Testis (tissue), 2 donors: ENCODE measurements at regions not wholly inside any gene's neighbourhood (a gene's known extent, or its start where the extent isn't known, plus 50 kb on each side); places are given as distances from the start of the nearest gene placed in this dataset.

Source experiments
- DNase-seq: peaks from one replicate; pipeline ENCODE4 v3.0.0-alpha.2; 2019
- H3K27ac ChIP-seq, 2 donors: fragments of 200-600 bp; sonication (generic); one replicate each; pipeline ENCODE4 v1.5.1; 2019
- H3K27me3 ChIP-seq: fragments of 200-600 bp; sonication (generic); one replicate; pipeline ENCODE4 v1.5.1; 2019
- H3K36me3 ChIP-seq: fragments of 200-600 bp; sonication (generic); one replicate; pipeline ENCODE4 v1.5.1; 2017; ENCODE audit warnings: low read depth; ENCODE audit errors: missing control alignments
- H3K4me1 ChIP-seq: fragments of 200-600 bp; sonication (generic); one replicate; pipeline ENCODE4 v1.5.1; 2019
- H3K4me3 ChIP-seq, 2 donors: fragments of 200-600 bp; sonication (generic); one replicate each; pipeline ENCODE4 v1.5.1; 2017 to 2019
- H3K9me3 ChIP-seq: fragments of 200-600 bp; sonication (generic); one replicate; pipeline ENCODE4 v1.5.1; 2017
- CTCF ChIP-seq, 3 experiments: fragments of 450-650 bp in 2 of 3; fragments of 200-600 bp in 1 of 3; sonication (generic) in 1 of 3; IDR thresholded peaks; one replicate each; pipeline ENCODE4 v1.5.1; 2016 to 2019; ENCODE audit warnings: antibody characterized with exemption in 3 of 3, mild to moderate bottlenecking in 2 of 3, moderate library complexity in 1 of 3
- POLR2A ChIP-seq: fragments of 450-650 bp; IDR thresholded peaks from one replicate; pipeline ENCODE4 v1.6.1; 2017; ENCODE audit warnings: antibody characterized with exemption, mild to moderate bottlenecking, moderate library complexity
- whole genome bisulfite sequencing, 2 donors: methylation state at CpG; one replicate each; pipeline ENCODE4 v1.1.5; 2018; 5-methylcytosine and 5-hydroxymethylcytosine counted together
- intact Hi-C: fragments of 100-400 bp; cut with DNase I; formaldehyde crosslinking; loops from one replicate; pipeline ENCODE4 v1.15.1; 2023; ENCODE audit warnings: low total_unique reads

GRCh38 chr15:62975515-62975914, 67.0 kb upstream of the TPM1 start:
- Histone ChIP-seq H3K4me1 (no peaks in the 10 kb centered on the region), H3K9me3 (no peaks in the 10 kb centered on the region), H3K27me3 (no peaks in the 10 kb centered on the region), H3K36me3 (no peaks in the 10 kb centered on the region), H3K27ac (no peak overlapping the region), H3K4me3 (no peak overlapping the region)
- WGBS, 2 donors, result 67 to 68% methylated on average over 8 of the region's 8 CpGs
- intact Hi-C loops, result no loop called here
- no peak for DNase-seq
- TF ChIP-seq POLR2A, result no peak
- TF ChIP-seq CTCF (IDR thresholded peaks at IDR 0.05), result no peak

- intact Hi-C loops, result no loop called here
Observed at GRCh38 chr15:62976301-62976881, 66.2 kb upstream of the TPM1 start.

GRCh38 chr15:62977952-62978811, 64.4 kb upstream of the TPM1 start:
- WGBS, 2 donors, result 78 to 92% methylated on average over 8 of the region's 8 CpGs
- no peak overlapping the region for H3K27ac ChIP-seq
- TF ChIP-seq CTCF (IDR thresholded peaks at IDR 0.05), result no peak
- no peak for TF ChIP-seq POLR2A
- no peak for DNase-seq
- no peaks in the 10 kb centered on the region for H3K4me1 ChIP-seq
- intact Hi-C loops, result no loop called here
- H3K9me3 ChIP-seq, result no peaks in the 10 kb centered on the region
- H3K27me3 ChIP-seq, result no peaks in the 10 kb centered on the region
- no peak overlapping the region for H3K4me3 ChIP-seq
- no peaks in the 10 kb centered on the region for H3K36me3 ChIP-seq

More at GRCh38 chr15:62976301-62976881, 66.2 kb upstream of the TPM1 start:
- no peaks in the 10 kb centered on the region for H3K36me3 ChIP-seq
- no peaks in the 10 kb centered on the region for H3K4me1 ChIP-seq
- H3K27ac ChIP-seq, result no peak overlapping the region
- H3K9me3 ChIP-seq, result no peaks in the 10 kb centered on the region
- no peaks in the 10 kb centered on the region for H3K27me3 ChIP-seq
- 51 to 56% methylated on average over 2 of the region's 2 CpGs for WGBS, 2 donors
- no peak for DNase-seq
- no peak overlapping the region for H3K4me3 ChIP-seq
- TF ChIP-seq POLR2A (no peak), CTCF (IDR thresholded peaks at IDR 0.05) (no peak)

GRCh38 chr15:62979252-62979651, 63.3 kb upstream of the TPM1 start:
- no peak for TF ChIP-seq CTCF (IDR thresholded peaks at IDR 0.05)
- no peak for TF ChIP-seq POLR2A
- Histone ChIP-seq H3K36me3 (no peaks in the 10 kb centered on the region), H3K9me3 (no peaks in the 10 kb centered on the region), H3K27me3 (no peaks in the 10 kb centered on the region), H3K4me1 (no peaks in the 10 kb centered on the region), H3K4me3 (no peak overlapping the region), H3K27ac (no peak overlapping the region)
- no peak for DNase-seq
- WGBS, 2 donors, result 96 to 98% methylated on average over 1 of the region's 1 CpG
- intact Hi-C loops, result no loop called here
